Activated gamma-delta T cell treated with anti-CD3 and anti-CD28 coated beads, Interleukin-2, amount 50 U/mL, for 16 hours (primary cell): ENCODE measurements at regions not wholly inside any gene's neighbourhood (a gene's known extent, or its start where the extent isn't known, plus 50 kb on each side); places are given as distances from the start of the nearest gene placed in this dataset.

ENCODE experiments used
- DNase-seq: peaks from one replicate; pipeline ENCODE4 v3.0.0-alpha.2; 2020; ENCODE audit warnings: low read depth

- no peak for DNase-seq
Observed at GRCh38 chr16:79756571-79756970, 156.0 kb upstream of the MAF start.

- DNase-seq: no peak
Observed at GRCh38 chr16:79754501-79754900, 154.0 kb upstream of the MAF start.

GRCh38 chr16:79754081-79754480 is 153.5 kb upstream of the MAF start:
- DNase-seq: no peak

- no peak for DNase-seq
Observed at GRCh38 chr16:79753286-79753685, 152.7 kb upstream of the MAF start.

- no peak for DNase-seq
Observed at GRCh38 chr16:79752396-79752795, 151.9 kb upstream of the MAF start.

GRCh38 chr16:79751471-79752184 is 151.1 kb upstream of the MAF start:
- DNase-seq: no peak

GRCh38 chr16:79750311-79750710 is 149.8 kb upstream of the MAF start:
- DNase-seq: no peak

GRCh38 chr16:79748629-79749028 is 148.1 kb upstream of the MAF start:
- no peak for DNase-seq

- no peak for DNase-seq
Observed at GRCh38 chr16:79747688-79748087, 147.2 kb upstream of the MAF start.

- no peak for DNase-seq
Observed at GRCh38 chr16:79740252-79740651, 139.7 kb upstream of the MAF start.

- no peak for DNase-seq
Observed at GRCh38 chr16:79735271-79735670, 134.7 kb upstream of the MAF start.

- no peak for DNase-seq
Observed at GRCh38 chr16:79734721-79735120, 134.2 kb upstream of the MAF start.

GRCh38 chr16:79728923-79729240 is 128.3 kb upstream of the MAF start:
- no peak for DNase-seq

GRCh38 chr16:79728048-79728922 is 127.7 kb upstream of the MAF start:
- DNase-seq: no peak

GRCh38 chr16:79726902-79727301 is 126.4 kb upstream of the MAF start:
- no peak for DNase-seq

GRCh38 chr16:79725051-79725450 is 124.5 kb upstream of the MAF start:
- DNase-seq: no peak

- DNase-seq: no peak
Observed at GRCh38 chr16:79723583-79724168, 123.1 kb upstream of the MAF start.

- no peak for DNase-seq
Observed at GRCh38 chr16:79721270-79721669, 120.7 kb upstream of the MAF start.

GRCh38 chr16:79717333-79718137 is 117.0 kb upstream of the MAF start:
- DNase-seq: no peak

GRCh38 chr16:79716645-79717332 is 116.3 kb upstream of the MAF start:
- no peak for DNase-seq

- no peak for DNase-seq
Observed at GRCh38 chr16:79715061-79715460, 114.5 kb upstream of the MAF start.

- DNase-seq: no peak
Observed at GRCh38 chr16:79714440-79714839, 113.9 kb upstream of the MAF start.
